Mononuclear cell (primary cell): ENCODE measurements at regions not wholly inside any gene's neighbourhood (a gene's known extent, or its start where the extent isn't known, plus 50 kb on each side); places are given as distances from the start of the nearest gene placed in this dataset.

ENCODE experiments used
- H3K27me3 ChIP-seq: 2 replicates; pipeline ENCODE4 v1.6.0; 2011; ENCODE audit warnings: low read length, control low read depth; ENCODE audit not compliant: insufficient read depth
- H3K4me1 ChIP-seq: 2 replicates; pipeline ENCODE4 v1.5.1; 2011; ENCODE audit warnings: mild to moderate bottlenecking, low read length, control low read depth; ENCODE audit not compliant: insufficient read depth
- H3K4me3 ChIP-seq: 2 replicates; pipeline ENCODE4 v1.5.1; 2011; ENCODE audit warnings: mild to moderate bottlenecking, low read length, moderate library complexity
- H3K9me3 ChIP-seq: 2 replicates; pipeline ENCODE4 v1.5.1; 2011; ENCODE audit warnings: low read depth, mild to moderate bottlenecking, control low read depth, low read length

DNA sequence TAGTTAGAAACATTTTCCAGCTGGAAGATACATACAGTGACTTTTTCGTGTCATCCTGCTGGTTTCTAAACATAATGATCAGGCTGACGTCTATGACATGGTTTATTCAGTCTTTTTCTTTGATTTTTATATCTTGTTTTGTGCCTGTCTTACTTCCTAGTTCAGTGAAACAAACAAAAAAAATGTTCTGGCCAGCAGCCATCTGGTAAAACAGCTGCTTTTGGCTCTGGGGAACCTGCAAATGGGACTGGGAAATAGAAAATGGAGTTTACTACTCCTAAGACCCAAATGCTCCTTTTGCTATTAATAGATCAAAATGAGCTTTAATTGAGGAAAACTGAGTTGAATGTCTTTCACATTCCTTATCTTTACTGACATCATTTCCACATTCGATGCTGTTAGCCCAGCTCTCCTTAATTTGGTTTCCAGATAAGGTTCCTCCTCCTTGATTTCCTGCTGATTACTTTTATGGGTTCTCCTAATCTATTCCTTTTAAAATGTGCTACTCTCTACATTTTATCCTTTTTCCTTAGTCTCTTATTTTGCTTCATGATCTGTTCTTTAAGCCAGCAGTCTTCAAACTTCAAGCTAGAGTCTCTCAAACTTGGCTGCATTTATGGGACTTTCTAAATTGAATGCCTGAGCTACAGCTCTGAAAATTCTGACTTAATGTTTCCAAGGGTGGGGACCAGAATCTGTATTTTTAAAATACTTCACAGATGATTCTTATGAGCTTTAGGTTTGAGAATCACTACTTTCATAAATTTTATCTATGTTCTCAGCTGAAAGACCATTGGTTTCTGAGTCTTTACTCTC, 499.5 kb downstream of the ANKRD50 start:
- H3K4me1 ChIP-seq: no peaks in the 10 kb centered on the region
- no peaks in the 10 kb centered on the region for H3K27me3 ChIP-seq
- H3K4me3 ChIP-seq: no peak overlapping the region
- no peaks in the 10 kb centered on the region for H3K9me3 ChIP-seq

DNA sequence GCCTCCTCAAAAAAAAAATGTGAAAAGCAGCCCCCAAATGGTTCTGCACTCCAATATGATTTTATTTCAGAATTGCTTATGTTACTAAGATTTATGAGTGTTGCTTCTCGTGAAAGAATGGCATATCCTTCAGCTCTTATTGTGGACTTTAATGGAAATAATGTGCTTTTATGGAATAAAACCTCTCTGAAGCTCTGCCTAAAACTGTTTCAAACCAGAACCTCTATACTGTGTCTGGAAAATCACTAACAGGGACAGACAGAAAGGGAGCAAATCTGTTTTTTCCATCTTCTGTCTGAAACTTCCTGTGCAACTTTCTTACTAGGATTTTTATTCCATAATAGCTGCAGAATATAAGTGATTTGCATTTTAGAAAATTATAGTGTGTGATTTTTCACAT, 493.1 kb downstream of the ANKRD50 start:
- no peaks in the 10 kb centered on the region for H3K27me3 ChIP-seq
- no peak overlapping the region for H3K4me3 ChIP-seq
- no peaks in the 10 kb centered on the region for H3K4me1 ChIP-seq
- H3K9me3 ChIP-seq: no peaks in the 10 kb centered on the region

DNA sequence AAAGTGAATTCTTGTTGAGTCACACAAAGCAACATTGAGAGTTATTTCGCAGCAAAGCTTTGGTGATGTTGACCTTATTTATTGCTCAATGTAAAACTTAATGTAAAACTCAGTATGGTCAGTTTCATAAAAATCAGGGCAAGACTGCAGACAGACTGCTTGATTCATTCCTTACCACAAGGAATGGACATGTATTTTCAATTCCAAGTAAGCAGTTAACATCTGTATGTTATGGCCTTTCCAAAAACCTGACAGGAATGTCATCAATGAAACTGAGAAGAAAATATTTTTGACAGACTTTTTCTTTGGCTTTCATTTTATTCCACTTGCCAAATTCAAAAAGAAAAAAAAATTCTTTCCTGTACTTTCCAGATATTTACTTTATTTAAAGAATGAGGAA, 488.3 kb downstream of the ANKRD50 start:
- no peaks in the 10 kb centered on the region for H3K4me1 ChIP-seq
- peaks cover 14% of the 10 kb centered on the region for H3K9me3 ChIP-seq
- H3K27me3 ChIP-seq: no peaks in the 10 kb centered on the region
- H3K4me3 ChIP-seq: no peak overlapping the region

DNA sequence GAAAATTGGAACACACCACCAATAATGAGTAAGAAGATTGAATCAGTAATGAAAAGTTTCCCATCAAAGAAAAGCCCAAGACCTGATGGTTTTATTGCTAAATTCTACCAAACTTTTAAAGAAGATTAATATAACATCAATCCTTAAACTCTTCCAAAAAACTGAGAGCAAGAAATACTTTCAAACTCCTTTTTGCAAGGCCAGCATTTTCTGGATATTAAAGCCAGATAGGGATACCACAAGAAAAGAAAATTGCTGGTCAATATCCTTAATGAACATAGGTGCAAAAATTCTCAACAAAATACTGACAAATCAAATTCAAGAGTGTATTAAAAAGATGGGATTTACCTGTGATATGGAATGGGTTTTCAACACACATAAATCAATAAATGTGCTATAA, 484.6 kb downstream of the ANKRD50 start:
- Histone ChIP-seq H3K4me1 (no peaks in the 10 kb centered on the region), H3K4me3 (no peak overlapping the region), H3K9me3 (peaks cover 14% of the 10 kb centered on the region), H3K27me3 (no peaks in the 10 kb centered on the region)

DNA sequence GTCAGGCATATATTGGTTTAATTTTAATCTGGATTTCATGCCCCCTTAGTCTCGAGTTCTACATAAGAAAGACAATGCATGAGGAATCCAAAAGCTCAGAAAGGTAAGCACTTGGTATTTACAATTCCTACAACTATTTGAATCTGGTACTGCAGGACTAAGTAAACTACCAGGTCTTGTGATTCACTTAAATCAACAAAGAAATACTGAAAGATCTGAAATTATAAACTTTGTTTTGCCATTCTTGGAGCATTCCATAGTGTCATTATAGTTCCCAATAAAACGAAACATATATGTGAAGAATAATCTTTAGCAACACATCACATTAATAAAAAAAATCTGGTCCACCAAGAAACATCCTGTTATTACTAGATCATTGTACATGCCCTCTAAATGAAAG, 482.3 kb downstream of the ANKRD50 start:
- H3K27me3 ChIP-seq: no peaks in the 10 kb centered on the region
- H3K9me3 ChIP-seq: peaks cover 14% of the 10 kb centered on the region
- no peaks in the 10 kb centered on the region for H3K4me1 ChIP-seq
- no peak overlapping the region for H3K4me3 ChIP-seq

DNA sequence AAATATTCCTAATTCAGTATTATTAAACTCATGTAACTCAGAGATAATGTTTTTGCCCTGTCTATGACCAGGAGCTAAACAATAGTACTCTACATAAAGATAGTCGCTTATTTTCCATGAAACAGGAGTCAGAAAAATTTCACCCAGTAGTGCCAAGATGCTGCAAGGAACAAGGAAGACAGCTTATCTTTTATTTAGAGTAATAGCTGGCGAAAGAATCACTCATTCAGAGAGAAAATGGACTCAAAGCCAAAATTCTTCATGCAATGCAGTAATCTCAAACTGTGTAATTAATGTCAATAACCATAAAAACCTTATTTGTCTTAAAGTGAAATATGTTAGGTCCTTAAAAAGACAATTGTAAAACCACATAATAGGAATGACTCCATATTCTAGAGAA, 477.8 kb downstream of the ANKRD50 start:
- Histone ChIP-seq H3K9me3 (no peaks in the 10 kb centered on the region), H3K4me3 (no peak overlapping the region), H3K27me3 (no peaks in the 10 kb centered on the region), H3K4me1 (no peaks in the 10 kb centered on the region)

DNA sequence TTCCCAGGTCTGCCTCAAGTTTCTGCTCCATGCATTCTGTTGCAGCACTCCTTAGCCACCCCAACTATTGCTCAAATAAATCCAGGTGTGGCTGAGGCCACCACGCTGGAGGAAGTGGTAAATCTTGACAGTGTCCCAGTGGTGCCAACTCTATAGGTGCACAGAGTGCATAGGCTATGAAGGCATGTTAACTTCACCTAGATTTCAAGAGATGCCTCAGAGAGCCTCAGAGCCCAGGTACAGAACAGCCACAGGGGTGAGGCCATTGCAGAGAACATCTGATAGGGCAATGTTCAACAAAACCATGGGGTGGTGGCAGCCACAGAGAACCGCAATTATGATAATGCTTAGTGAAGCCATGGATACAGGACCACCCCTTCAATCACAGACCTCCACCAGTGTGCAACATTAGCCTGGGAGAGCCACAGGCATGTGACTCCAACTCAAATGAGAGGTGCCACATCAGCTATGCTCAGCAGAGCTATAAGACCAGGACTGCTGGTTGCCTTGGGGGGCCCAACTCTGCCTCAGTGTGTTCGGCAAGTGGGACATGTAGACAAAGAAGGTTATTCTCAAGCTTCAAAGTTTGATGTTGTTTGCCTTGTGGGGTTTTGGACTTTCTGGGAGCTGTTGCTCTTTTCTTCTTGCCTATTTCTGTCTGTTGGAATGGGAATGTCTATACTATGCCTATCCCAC, 468.7 kb downstream of the ANKRD50 start:
- Histone ChIP-seq H3K4me1 (no peaks in the 10 kb centered on the region), H3K27me3 (no peaks in the 10 kb centered on the region), H3K9me3 (no peaks in the 10 kb centered on the region), H3K4me3 (no peak overlapping the region)

DNA sequence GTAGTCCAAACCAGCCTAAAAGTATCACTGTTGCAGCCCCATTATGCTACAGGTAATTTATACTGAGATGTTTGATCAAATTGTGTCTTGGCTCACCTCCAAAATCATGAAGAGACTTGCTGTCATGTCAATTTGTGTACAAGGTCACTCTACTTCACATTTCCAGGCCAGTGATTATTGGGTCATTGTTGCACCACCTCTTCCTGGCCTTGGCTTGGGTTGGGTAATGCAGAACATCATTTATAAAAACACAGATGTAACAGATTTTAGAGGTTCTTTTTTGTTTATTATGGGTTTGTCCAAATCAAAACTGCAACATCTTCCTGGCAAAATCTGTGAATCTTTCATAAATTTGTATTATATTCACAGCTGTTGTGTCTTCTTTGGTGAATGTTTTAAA, 459.5 kb downstream of the ANKRD50 start:
- no peaks in the 10 kb centered on the region for H3K4me1 ChIP-seq

DNA sequence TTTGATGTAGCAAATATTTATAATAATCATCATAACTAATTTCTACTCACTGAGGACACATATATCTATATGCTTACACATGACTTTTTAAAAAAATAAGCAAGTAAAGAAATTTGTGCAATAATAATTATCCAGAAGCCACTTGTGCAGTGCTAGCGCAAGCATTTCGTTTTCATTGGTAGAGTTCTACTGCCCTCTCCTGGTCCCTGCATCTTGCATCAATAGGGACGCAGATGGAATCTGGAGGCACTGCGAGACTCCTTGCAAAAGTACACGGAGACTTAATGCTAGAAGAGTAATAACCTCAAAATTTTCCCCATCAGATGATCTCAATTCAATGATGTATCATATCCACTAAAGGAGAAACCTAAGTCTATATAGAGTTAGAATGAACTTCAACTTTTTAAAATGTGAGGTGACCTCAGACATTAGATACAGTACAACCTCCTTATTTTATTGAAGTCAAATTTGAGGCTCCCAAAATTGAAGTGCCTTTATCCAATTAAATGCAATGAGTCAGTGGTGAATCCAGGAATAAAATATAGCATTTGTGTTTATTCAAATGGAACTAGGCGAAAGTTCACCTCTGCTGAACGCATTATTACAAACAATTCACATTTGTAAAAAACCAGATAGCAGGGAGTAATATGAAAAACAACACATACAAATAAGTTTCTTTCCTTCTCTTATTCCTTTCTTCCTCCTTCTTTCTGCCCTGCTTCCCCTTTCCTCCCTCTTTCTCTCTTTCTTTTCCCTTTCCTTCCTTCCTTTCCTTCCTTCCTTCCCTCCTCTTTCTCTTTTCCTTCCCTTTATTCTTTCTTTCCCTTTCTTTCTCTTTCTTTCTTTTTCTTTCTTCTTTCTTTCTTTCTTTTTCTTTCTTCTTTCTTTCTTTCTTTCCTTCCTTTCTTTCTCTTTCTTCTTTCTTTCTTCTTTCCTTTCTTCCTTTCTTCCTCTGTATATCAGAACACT, 450.0 kb downstream of the ANKRD50 start:
- no peaks in the 10 kb centered on the region for H3K9me3 ChIP-seq
- no peak overlapping the region for H3K4me3 ChIP-seq
- no peaks in the 10 kb centered on the region for H3K4me1 ChIP-seq
- H3K27me3 ChIP-seq: no peaks in the 10 kb centered on the region

More for the DNA sequence above, 459.5 kb downstream of the ANKRD50 start:
- Histone ChIP-seq H3K9me3 (no peaks in the 10 kb centered on the region), H3K27me3 (no peaks in the 10 kb centered on the region), H3K4me3 (no peak overlapping the region)

DNA sequence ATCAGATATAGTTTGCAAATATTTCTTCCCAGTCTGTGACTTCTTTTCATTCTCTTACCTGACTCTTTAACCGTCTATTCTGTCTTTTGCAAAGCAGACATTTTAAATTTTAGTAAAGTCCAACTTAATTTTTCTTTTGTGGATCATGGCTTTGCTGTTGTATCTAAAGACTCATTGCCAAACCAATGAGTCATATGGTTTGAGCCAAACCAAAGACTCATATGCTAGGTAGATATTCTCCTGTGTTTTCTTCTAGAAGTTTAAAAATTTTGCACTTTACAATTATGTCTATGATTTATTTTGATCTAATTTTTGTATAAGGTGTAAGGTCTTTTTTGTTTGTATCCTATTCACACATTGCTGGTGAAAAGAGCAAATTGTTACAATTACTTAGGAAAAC, 446.8 kb downstream of the ANKRD50 start:
- Histone ChIP-seq H3K9me3 (no peaks in the 10 kb centered on the region), H3K4me3 (no peak overlapping the region), H3K4me1 (no peaks in the 10 kb centered on the region), H3K27me3 (no peaks in the 10 kb centered on the region)

DNA sequence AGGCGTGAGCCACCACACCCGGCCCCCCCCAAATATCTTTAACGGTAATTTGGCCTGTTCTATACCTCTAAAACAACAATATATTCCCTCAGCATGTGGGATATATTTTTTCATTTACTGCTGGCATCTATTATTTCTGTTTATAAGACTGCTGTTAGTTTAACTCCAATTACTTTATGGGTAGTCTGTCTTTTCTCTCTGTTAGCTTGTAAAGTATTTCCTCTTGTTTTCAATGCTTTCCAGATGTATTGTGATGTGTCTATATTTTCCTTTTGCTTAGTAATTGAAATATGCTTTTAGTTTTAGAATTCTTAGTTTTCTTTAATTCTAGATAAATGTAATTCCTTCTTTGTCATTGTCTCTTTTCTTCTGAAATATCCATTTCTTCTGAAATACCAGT, 445.8 kb downstream of the ANKRD50 start:
- no peaks in the 10 kb centered on the region for H3K27me3 ChIP-seq
- no peak overlapping the region for H3K4me3 ChIP-seq
- no peaks in the 10 kb centered on the region for H3K9me3 ChIP-seq
- no peaks in the 10 kb centered on the region for H3K4me1 ChIP-seq

DNA sequence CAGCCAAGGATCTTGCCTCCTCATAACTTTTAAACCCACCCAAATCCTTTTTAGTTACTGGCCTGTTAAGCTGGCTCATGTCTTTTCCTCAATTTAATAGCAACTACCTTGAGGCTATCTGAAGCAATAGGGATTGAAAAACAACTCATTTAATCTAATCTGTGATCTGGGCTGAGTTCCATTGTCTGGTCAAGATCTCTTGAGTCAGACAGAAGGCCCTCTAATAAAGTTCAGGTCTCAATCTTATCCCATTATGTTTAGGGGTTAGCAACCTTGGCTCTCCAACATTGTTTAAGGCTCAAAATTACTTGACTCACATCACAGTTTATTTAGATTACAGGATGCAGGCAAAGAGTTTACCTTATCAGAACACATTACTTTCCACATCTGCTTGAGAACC, 436.1 kb downstream of the ANKRD50 start:
- H3K9me3 ChIP-seq: no peaks in the 10 kb centered on the region
- no peak overlapping the region for H3K4me3 ChIP-seq

DNA sequence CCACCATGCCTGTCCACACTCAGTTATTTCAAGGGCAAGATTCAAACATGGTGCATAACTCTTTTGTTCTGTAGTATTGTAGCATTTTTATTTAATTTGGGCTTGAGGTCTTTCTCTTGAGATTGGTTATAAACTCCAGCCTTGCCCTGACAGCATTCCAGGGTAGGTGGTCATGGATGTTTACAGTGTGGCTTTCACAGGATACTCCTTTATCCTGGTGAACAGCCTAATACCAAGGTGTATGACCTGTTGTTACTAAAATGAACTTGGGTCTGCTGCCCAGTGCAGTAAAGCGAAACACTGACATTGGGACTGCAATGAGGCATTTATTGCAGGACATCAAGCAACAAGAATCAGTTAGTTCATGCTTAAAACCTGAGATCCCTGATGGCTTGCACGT, 434.8 kb downstream of the ANKRD50 start:
- Histone ChIP-seq H3K4me1 (no peaks in the 10 kb centered on the region), H3K9me3 (no peaks in the 10 kb centered on the region)

More for the DNA sequence above, 436.1 kb downstream of the ANKRD50 start:
- H3K27me3 ChIP-seq: no peaks in the 10 kb centered on the region
- H3K4me1 ChIP-seq: no peaks in the 10 kb centered on the region

DNA sequence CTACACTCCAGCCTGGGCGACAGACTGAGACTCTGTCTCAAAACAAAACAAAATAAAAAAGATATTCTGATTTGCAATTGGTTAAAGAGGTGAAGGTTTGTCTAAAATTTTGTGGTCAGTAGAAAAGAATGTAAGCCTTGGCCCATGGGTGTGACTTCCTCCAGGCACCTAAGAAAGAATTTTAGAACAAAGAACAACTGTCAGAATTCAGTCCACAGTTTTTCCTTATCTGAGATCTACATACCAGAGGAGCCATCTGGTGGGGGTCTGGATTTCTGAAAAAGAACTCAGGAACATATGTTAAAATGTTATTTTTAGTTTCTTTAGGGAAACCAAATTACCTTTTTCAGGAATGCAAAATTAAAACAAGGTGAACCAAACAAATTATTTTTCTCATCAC, 434.1 kb downstream of the ANKRD50 start:
- Histone ChIP-seq H3K4me3 (no peak overlapping the region), H3K4me1 (no peaks in the 10 kb centered on the region), H3K27me3 (no peaks in the 10 kb centered on the region), H3K9me3 (no peaks in the 10 kb centered on the region)

More for the DNA sequence above, 434.8 kb downstream of the ANKRD50 start:
- no peaks in the 10 kb centered on the region for H3K27me3 ChIP-seq
- no peak overlapping the region for H3K4me3 ChIP-seq

DNA sequence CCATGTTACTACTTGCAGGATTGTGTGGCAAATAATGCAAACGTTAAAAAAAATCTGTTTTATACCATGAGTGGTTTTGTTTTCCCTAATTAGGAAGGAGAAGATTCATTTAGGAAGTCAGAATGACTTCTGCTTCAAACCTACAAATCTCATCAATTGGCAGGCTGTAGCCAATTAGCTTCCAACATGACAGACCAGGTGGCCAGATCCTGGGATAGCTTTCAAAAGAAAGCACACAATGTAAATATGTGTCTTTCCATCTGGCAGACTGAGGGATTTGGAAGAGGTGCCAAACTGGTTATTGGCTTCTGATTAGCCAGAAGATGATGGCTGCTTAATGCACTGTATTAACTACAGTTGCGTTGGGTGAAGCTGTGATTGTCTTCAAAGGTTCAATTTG, 432.8 kb downstream of the ANKRD50 start:
- Histone ChIP-seq H3K27me3 (no peaks in the 10 kb centered on the region), H3K4me3 (no peak overlapping the region), H3K4me1 (no peaks in the 10 kb centered on the region), H3K9me3 (no peaks in the 10 kb centered on the region)
